ENCODE measurements at regions not wholly inside any gene's neighbourhood (a gene's known extent, or its start where the extent isn't known, plus 50 kb on each side); places are given as distances from the start of the nearest gene placed in this dataset.

- CTCF ChIA-PET = no interaction called here
Observed at GRCh38 chr4:166311169-166311568, 438.1 kb downstream of the TLL1 start.

GRCh38 chr4:166312166-166312565 is 439.1 kb downstream of the TLL1 start:
- no peaks in the 10 kb centered on the region for H3K36me3 ChIP-seq (ENCODE audit: control insufficient read depth in 2 of 2, insufficient read depth in 1 of 2, low read length in 2 of 2)
- no peaks in the 10 kb centered on the region for H3K4me1 ChIP-seq (ENCODE audit: control insufficient read depth, insufficient read depth, low read length)
- H3K9me3 ChIP-seq (ENCODE audit: control insufficient read depth, insufficient read depth, low read depth, low read length) = no peaks in the 10 kb centered on the region
- no peak overlapping the region for H3K27ac ChIP-seq (ENCODE audit: extremely low read depth, low read depth, low read length)
- ChIA-PET POLR2A (no interaction called here), CTCF (no interaction called here)
- no peak overlapping the region for H3K4me3 ChIP-seq (ENCODE audit: low read depth, low read length)
- TF ChIP-seq ZSCAN30 (tag by site-specific recombination; IDR thresholded peaks at IDR 0.05) (no peak), ZNF768 (tag by site-specific recombination; IDR thresholded peaks at IDR 0.05) (no peak), ZNF843 (tag by site-specific recombination; IDR thresholded peaks at IDR 0.05) (no peak), ZFP37 (tag by site-specific recombination; IDR thresholded peaks at IDR 0.05) (no peak), SCRT1 (tag by site-specific recombination; IDR thresholded peaks at IDR 0.05; ENCODE audit: borderline replicate concordance) (no peak), ZNF184 (tag by site-specific recombination; IDR thresholded peaks at IDR 0.05) (no peak), ZSCAN23 (tag by site-specific recombination; IDR thresholded peaks at IDR 0.05) (no peak), KLF8 (tag by site-specific recombination; IDR thresholded peaks at IDR 0.05) (no peak), PRDM6 (tag by site-specific recombination; IDR thresholded peaks at IDR 0.05) (no peak), GLIS1 (tag by site-specific recombination; IDR thresholded peaks at IDR 0.05) (no peak), ZNF211 (tag by site-specific recombination; IDR thresholded peaks at IDR 0.05; ENCODE audit: low read depth) (no peak), RBAK (tag by site-specific recombination; IDR thresholded peaks at IDR 0.05) (no peak), HOXA7 (CRISPR knock-in tag; IDR thresholded peaks at IDR 0.05; ENCODE audit: borderline replicate concordance) (no peak)

More at GRCh38 chr4:166311169-166311568, 438.1 kb downstream of the TLL1 start:
- no peaks in the 10 kb centered on the region for H3K4me1 ChIP-seq (ENCODE audit: control insufficient read depth, insufficient read depth, low read length)
- TF ChIP-seq, protein P1, sequence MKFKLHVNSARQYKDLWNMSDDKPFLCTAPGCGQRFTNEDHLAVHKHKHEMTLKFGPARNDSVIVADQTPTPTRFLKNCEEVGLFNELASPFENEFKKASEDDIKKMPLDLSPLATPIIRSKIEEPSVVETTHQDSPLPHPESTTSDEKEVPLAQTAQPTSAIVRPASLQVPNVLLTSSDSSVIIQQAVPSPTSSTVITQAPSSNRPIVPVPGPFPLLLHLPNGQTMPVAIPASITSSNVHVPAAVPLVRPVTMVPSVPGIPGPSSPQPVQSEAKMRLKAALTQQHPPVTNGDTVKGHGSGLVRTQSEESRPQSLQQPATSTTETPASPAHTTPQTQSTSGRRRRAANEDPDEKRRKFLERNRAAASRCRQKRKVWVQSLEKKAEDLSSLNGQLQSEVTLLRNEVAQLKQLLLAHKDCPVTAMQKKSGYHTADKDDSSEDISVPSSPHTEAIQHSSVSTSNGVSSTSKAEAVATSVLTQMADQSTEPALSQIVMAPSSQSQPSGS (tag by site-specific recombination; IDR thresholded peaks at IDR 0.05; ENCODE audit: low read depth) = no peak
- TF ChIP-seq ZFP3 (tag by site-specific recombination; IDR thresholded peaks at IDR 0.05; ENCODE audit: low read depth) (no peak), ZSCAN30 (tag by site-specific recombination; IDR thresholded peaks at IDR 0.05) (no peak)
- no peaks in the 10 kb centered on the region for H3K36me3 ChIP-seq (ENCODE audit: control insufficient read depth in 2 of 2, insufficient read depth in 1 of 2, low read length in 2 of 2)
- POLR2A ChIA-PET = no interaction called here
- no peak overlapping the region for H3K27ac ChIP-seq (ENCODE audit: extremely low read depth, low read depth, low read length)
- no peaks in the 10 kb centered on the region for H3K9me3 ChIP-seq (ENCODE audit: control insufficient read depth, insufficient read depth, low read depth, low read length)
- no peak overlapping the region for H3K4me3 ChIP-seq (ENCODE audit: low read depth, low read length)

DNA sequence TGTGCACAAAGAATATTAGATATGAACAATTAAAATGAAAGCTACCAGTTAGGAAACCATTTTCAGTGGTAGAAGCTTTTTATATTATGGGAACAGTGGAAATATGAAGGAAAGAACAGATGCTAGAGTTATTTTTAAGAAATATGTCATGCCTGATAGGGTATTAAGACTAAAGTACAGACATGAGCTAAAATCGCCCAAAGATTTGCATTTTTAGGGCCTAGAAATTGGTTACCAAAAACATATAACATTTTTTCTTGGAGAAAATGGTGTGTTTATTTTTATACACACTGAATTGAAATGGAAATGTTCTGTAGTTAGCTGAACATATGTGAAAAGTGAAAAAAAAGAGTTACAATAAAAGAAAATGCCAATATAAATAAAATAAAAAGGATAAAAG is 441.9 kb downstream of the TLL1 start:
- TF ChIP-seq ZNF473 (tag by site-specific recombination; IDR thresholded peaks at IDR 0.05) = no peak
- Histone ChIP-seq H3K27ac (ENCODE audit: extremely low read depth, low read depth, low read length) (no peak overlapping the region), H3K9me3 (ENCODE audit: control insufficient read depth, insufficient read depth, low read depth, low read length) (no peaks in the 10 kb centered on the region), H3K4me3 (ENCODE audit: low read depth, low read length) (no peak overlapping the region), H3K4me1 (ENCODE audit: control insufficient read depth, insufficient read depth, low read length) (no peaks in the 10 kb centered on the region), H3K36me3 (ENCODE audit: control insufficient read depth in 2 of 2, insufficient read depth in 1 of 2, low read length in 2 of 2) (no peaks in the 10 kb centered on the region)
- CTCF ChIA-PET = interaction anchor here (1.1 kb wide), 1 partner anchor 8 kb away, joined by 3 read pairs; no protein-coding TSS in a partner anchor
- POLR2A ChIA-PET = no interaction called here

- no peak overlapping the region for H3K4me3 ChIP-seq (ENCODE audit: low read depth, low read length)
- H3K36me3 ChIP-seq (ENCODE audit: control insufficient read depth in 2 of 2, insufficient read depth in 1 of 2, low read length in 2 of 2) = no peaks in the 10 kb centered on the region
- POLR2A ChIA-PET = no interaction called here
- no peak overlapping the region for H3K27ac ChIP-seq (ENCODE audit: extremely low read depth, low read depth, low read length)
- no peaks in the 10 kb centered on the region for H3K4me1 ChIP-seq (ENCODE audit: control insufficient read depth, insufficient read depth, low read length)
- no peak for TF ChIP-seq FEZF1 (tag by site-specific recombination; IDR thresholded peaks at IDR 0.05)
- TF ChIP-seq, protein P2, sequence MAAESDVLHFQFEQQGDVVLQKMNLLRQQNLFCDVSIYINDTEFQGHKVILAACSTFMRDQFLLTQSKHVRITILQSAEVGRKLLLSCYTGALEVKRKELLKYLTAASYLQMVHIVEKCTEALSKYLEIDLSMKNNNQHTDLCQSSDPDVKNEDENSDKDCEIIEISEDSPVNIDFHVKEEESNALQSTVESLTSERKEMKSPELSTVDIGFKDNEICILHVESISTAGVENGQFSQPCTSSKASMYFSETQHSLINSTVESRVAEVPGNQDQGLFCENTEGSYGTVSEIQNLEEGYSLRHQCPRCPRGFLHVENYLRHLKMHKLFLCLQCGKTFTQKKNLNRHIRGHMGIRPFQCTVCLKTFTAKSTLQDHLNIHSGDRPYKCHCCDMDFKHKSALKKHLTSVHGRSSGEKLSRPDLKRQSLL (tag by site-specific recombination; IDR thresholded peaks at IDR 0.05) = no peak
- no peak for TF ChIP-seq ZNF571 (tag by site-specific recombination; IDR thresholded peaks at IDR 0.05)
- no peak for TF ChIP-seq KLF10 (tag by site-specific recombination; IDR thresholded peaks at IDR 0.05)
- no peak for TF ChIP-seq ZNF433 (tag by site-specific recombination; IDR thresholded peaks at IDR 0.05; ENCODE audit: low read depth)
- TF ChIP-seq ZBTB48 (tag by site-specific recombination; IDR thresholded peaks at IDR 0.05) = no peak
- no peak for TF ChIP-seq ZNF10 (tag by site-specific recombination; IDR thresholded peaks at IDR 0.05)
- no peak for TF ChIP-seq SCRT1 (tag by site-specific recombination; IDR thresholded peaks at IDR 0.05; ENCODE audit: borderline replicate concordance)
- CTCF ChIA-PET = no interaction called here
- H3K9me3 ChIP-seq (ENCODE audit: control insufficient read depth, insufficient read depth, low read depth, low read length) = no peaks in the 10 kb centered on the region
Observed at GRCh38 chr4:166315721-166316467, 442.9 kb downstream of the TLL1 start.
